Renal cortical epithelial cell (primary cell): ENCODE measurements at regions not wholly inside any gene's neighbourhood (a gene's known extent, or its start where the extent isn't known, plus 50 kb on each side); places are given as distances from the start of the nearest gene placed in this dataset.
"Not testable (repeated sequence)": the region's sequence is repeated elsewhere in the genome, so short reads cannot be mapped to it uniquely, and the experiment has no call there.

ENCODE experiments used
- DNase-seq: peaks from one replicate; pipeline ENCODE4 v3.0.0-alpha.2; 2011; ENCODE audit warnings: low read depth

- peak; percentile 47 for DNase-seq
Observed at GRCh38 chr2:139424101-139424500, 643.9 kb upstream of the NXPH2 start.

GRCh38 chr2:139411236-139411635 lies 631.0 kb upstream of the NXPH2 start:
- DNase-seq, result no peak

- DNase-seq, result not testable (repeated sequence)
Observed at GRCh38 chr2:139410833-139411174, 630.6 kb upstream of the NXPH2 start.

- not testable (repeated sequence) for DNase-seq
Observed at GRCh38 chr2:139410147-139410832, 630.1 kb upstream of the NXPH2 start.

- no peak for DNase-seq
Observed at GRCh38 chr2:139409212-139409611, 629.0 kb upstream of the NXPH2 start.

GRCh38 chr2:139403948-139404347 lies 623.8 kb upstream of the NXPH2 start:
- DNase-seq, result no peak

GRCh38 chr2:139394801-139395200 lies 614.6 kb upstream of the NXPH2 start:
- DNase-seq, result no peak

- DNase-seq, result no peak
Observed at GRCh38 chr2:139389391-139389790, 609.2 kb upstream of the NXPH2 start.

- DNase-seq, result peak; percentile 59
Observed at GRCh38 chr2:139386401-139386800, 606.2 kb upstream of the NXPH2 start.

- DNase-seq, result no peak
Observed at GRCh38 chr2:139383532-139383931, 603.3 kb upstream of the NXPH2 start.

- peak; percentile 22 for DNase-seq
Observed at GRCh38 chr2:139380051-139380450, 599.9 kb upstream of the NXPH2 start.

- no peak for DNase-seq
Observed at GRCh38 chr2:139378373-139378772, 598.2 kb upstream of the NXPH2 start.

GRCh38 chr2:139374296-139374850 lies 594.2 kb upstream of the NXPH2 start:
- peak; percentile 86 for DNase-seq

- DNase-seq, result no peak
Observed at GRCh38 chr2:139369423-139370409, 589.5 kb upstream of the NXPH2 start.

GRCh38 chr2:139367416-139367815 lies 587.2 kb upstream of the NXPH2 start:
- no peak for DNase-seq

- no peak for DNase-seq
Observed at GRCh38 chr2:139366681-139367080, 586.5 kb upstream of the NXPH2 start.

GRCh38 chr2:139365189-139365588 lies 585.0 kb upstream of the NXPH2 start:
- DNase-seq, result no peak

- no peak for DNase-seq
Observed at GRCh38 chr2:139360654-139361053, 580.5 kb upstream of the NXPH2 start.

- DNase-seq, result no peak
Observed at GRCh38 chr2:139359818-139360217, 579.6 kb upstream of the NXPH2 start.

- no peak for DNase-seq
Observed at GRCh38 chr2:139357972-139358371, 577.8 kb upstream of the NXPH2 start.

GRCh38 chr2:139354518-139354917 lies 574.3 kb upstream of the NXPH2 start:
- peak; percentile 60 for DNase-seq

- DNase-seq, result no peak
Observed at GRCh38 chr2:139353874-139354273, 573.7 kb upstream of the NXPH2 start.

- DNase-seq, result no peak
Observed at GRCh38 chr2:139317259-139317658, 537.1 kb upstream of the NXPH2 start.
